Vagina (tissue), 2 donors: ENCODE measurements at regions not wholly inside any gene's neighbourhood (a gene's known extent, or its start where the extent isn't known, plus 50 kb on each side); places are given as distances from the start of the nearest gene placed in this dataset.

Experiments used
- POLR2A ChIP-seq, 2 donors: fragments of 450-650 bp; IDR thresholded peaks; one replicate each; pipeline ENCODE4 v1.6.1; 2017; ENCODE audit warnings: antibody characterized with exemption in 2 of 2, mild to moderate bottlenecking in 2 of 2, moderate library complexity in 2 of 2
- POLR2AphosphoS5 ChIP-seq, 2 donors: sonication (generic); formaldehyde crosslinking; IDR thresholded peaks; one replicate each; pipeline ENCODE4 v1.9.0; 2017; ENCODE audit warnings: antibody characterized with exemption in 2 of 2, mild to moderate bottlenecking in 2 of 2, low read depth in 1 of 2; ENCODE audit not compliant: insufficient read depth in 1 of 2
- TF ChIP-seq, protein P1 (sequence below), 3 experiments: fragments of 450-650 bp in 2 of 3; fragments of 200-600 bp in 1 of 3; sonication (generic) in 1 of 3; IDR thresholded peaks; one replicate each; pipeline ENCODE4 v1.5.1; 2017 to 2019; ENCODE audit warnings: antibody characterized with exemption in 3 of 3, mild to moderate bottlenecking in 2 of 3, moderate library complexity in 2 of 3

DNA sequence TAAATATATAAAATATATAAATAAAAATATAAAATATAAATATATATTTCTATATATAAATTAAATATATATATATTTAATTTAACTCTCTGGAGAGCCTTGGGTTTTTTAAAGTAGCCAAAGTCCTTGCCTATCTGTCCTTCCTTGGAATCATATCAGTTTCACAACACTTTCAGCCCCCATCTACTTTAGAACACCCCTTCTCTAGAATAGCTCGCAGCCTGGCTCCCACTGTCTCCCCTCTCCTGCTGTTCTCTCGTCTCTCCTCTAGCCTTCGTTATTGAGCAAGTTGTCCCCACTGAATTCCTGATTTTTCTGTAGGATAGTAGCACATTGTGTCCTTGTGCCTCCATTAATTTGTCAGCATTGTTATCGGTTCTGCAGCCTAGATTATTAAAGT is 677.0 kb downstream of the RNF144A start:
- TF ChIP-seq, protein P1, sequence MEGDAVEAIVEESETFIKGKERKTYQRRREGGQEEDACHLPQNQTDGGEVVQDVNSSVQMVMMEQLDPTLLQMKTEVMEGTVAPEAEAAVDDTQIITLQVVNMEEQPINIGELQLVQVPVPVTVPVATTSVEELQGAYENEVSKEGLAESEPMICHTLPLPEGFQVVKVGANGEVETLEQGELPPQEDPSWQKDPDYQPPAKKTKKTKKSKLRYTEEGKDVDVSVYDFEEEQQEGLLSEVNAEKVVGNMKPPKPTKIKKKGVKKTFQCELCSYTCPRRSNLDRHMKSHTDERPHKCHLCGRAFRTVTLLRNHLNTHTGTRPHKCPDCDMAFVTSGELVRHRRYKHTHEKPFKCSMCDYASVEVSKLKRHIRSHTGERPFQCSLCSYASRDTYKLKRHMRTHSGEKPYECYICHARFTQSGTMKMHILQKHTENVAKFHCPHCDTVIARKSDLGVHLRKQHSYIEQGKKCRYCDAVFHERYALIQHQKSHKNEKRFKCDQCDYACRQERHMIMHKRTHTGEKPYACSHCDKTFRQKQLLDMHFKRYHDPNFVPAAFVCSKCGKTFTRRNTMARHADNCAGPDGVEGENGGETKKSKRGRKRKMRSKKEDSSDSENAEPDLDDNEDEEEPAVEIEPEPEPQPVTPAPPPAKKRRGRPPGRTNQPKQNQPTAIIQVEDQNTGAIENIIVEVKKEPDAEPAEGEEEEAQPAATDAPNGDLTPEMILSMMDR (IDR thresholded peaks at IDR 0.05) = no peak
- TF ChIP-seq POLR2A (IDR thresholded peaks at IDR 0.05) (no peak), POLR2AphosphoS5 (IDR thresholded peaks at IDR 0.05; ENCODE audit: insufficient read depth in 1 of 2, low read depth in 1 of 2) (no peak)
